ENCODE measurements at regions not wholly inside any gene's neighbourhood (a gene's known extent, or its start where the extent isn't known, plus 50 kb on each side); places are given as distances from the start of the nearest gene placed in this dataset.

- H3K4me3 ChIP-seq (ENCODE audit: low read length), result no peak overlapping the region
- H3K9me3 ChIP-seq (ENCODE audit: control insufficient read depth, insufficient read depth, low read length), result no peaks in the 10 kb centered on the region; the same call in 1 of the 2 replicates
- no peaks in the 10 kb centered on the region for H3K27me3 ChIP-seq (ENCODE audit: control insufficient read depth, insufficient read depth, low read length)
- WGBS (ENCODE audit: insufficient coverage, insufficient read length), result no CpG with 5 or more reads among the region's 3 CpGs
- H3K4me1 ChIP-seq (ENCODE audit: control insufficient read depth, insufficient read depth, low read length), result 0 out of 2 replicates have a peak, but pooled peaks cover 2% of the 10 kb centered on the region
- no peak for DNase-seq (ENCODE audit: low read depth, low spot score)
- no peak overlapping the region for H3K27ac ChIP-seq (ENCODE audit: low read length)
- no peaks in the 10 kb centered on the region for H3K36me3 ChIP-seq (ENCODE audit: control insufficient read depth, insufficient read depth, low read length)
These were observed 781.4 kb downstream of the PCDH18 start for GRCh38 chr4:136750897-136751296.

GRCh38 chr4:136749989-136750388 is 782.3 kb downstream of the PCDH18 start:
- Histone ChIP-seq H3K27me3 (ENCODE audit: control insufficient read depth, insufficient read depth, low read length) (no peaks in the 10 kb centered on the region), H3K9me3 (ENCODE audit: control insufficient read depth, insufficient read depth, low read length) (no peaks in the 10 kb centered on the region; the same call in 1 of the 2 replicates), H3K4me1 (ENCODE audit: control insufficient read depth, insufficient read depth, low read length) (0 out of 2 replicates have a peak, but pooled peaks cover 2% of the 10 kb centered on the region), H3K27ac (ENCODE audit: low read length) (no peak overlapping the region), H3K36me3 (ENCODE audit: control insufficient read depth, insufficient read depth, low read length) (no peaks in the 10 kb centered on the region), H3K4me3 (ENCODE audit: low read length) (no peak overlapping the region)
- DNase-seq (ENCODE audit: low read depth, low spot score), result no peak
- WGBS (ENCODE audit: insufficient coverage, insufficient read length), result no CpG with 5 or more reads among the region's 2 CpGs

DNA sequence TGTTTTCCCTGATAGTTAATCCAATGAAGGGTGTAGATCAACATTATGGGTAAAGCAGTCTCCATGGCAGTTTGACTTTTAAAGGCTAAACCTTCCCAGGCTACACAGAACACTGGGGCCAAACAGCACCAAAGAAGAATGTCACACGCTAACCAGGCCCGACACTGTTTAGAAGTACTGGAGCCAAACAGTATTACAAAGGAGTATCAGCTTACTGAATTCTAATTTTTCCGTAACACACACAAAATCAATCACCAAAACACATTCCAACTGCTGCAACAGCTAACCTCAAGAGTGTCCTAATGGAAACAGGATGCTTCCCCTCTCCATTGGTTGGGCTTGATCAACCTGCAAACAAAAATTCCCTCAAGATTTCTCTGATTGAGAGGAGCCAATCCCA is 783.5 kb downstream of the PCDH18 start:
- no peak for DNase-seq (ENCODE audit: low read depth, low spot score)
- no peak overlapping the region for H3K27ac ChIP-seq (ENCODE audit: low read length)
- no peaks in the 10 kb centered on the region for H3K36me3 ChIP-seq (ENCODE audit: control insufficient read depth, insufficient read depth, low read length)
- H3K4me3 ChIP-seq (ENCODE audit: low read length), result no peak overlapping the region
- no CpG with 5 or more reads among the region's 3 CpGs for WGBS (ENCODE audit: insufficient coverage, insufficient read length)
- H3K4me1 ChIP-seq (ENCODE audit: control insufficient read depth, insufficient read depth, low read length), result 0 out of 2 replicates have a peak, but pooled peaks cover 2% of the 10 kb centered on the region
- H3K9me3 ChIP-seq (ENCODE audit: control insufficient read depth, insufficient read depth, low read length), result no peaks in the 10 kb centered on the region; the same call in 1 of the 2 replicates
- H3K27me3 ChIP-seq (ENCODE audit: control insufficient read depth, insufficient read depth, low read length), result no peaks in the 10 kb centered on the region

- no CpG with 5 or more reads among the region's 1 CpG for WGBS (ENCODE audit: insufficient coverage, insufficient read length)
- H3K4me3 ChIP-seq (ENCODE audit: low read length), result no peak overlapping the region
- no peak for DNase-seq (ENCODE audit: low read depth, low spot score)
- no peaks in the 10 kb centered on the region for H3K36me3 ChIP-seq (ENCODE audit: control insufficient read depth, insufficient read depth, low read length)
- H3K27ac ChIP-seq (ENCODE audit: low read length), result no peak overlapping the region
- H3K27me3 ChIP-seq (ENCODE audit: control insufficient read depth, insufficient read depth, low read length), result no peaks in the 10 kb centered on the region
- H3K9me3 ChIP-seq (ENCODE audit: control insufficient read depth, insufficient read depth, low read length), result no peaks in the 10 kb centered on the region; the same call in 1 of the 2 replicates
- 0 out of 2 replicates have a peak, but pooled peaks cover 2% of the 10 kb centered on the region for H3K4me1 ChIP-seq (ENCODE audit: control insufficient read depth, insufficient read depth, low read length)
These were observed 784.1 kb downstream of the PCDH18 start for GRCh38 chr4:136748165-136748564.

GRCh38 chr4:136743238-136743637 is 789.1 kb downstream of the PCDH18 start:
- no peaks in the 10 kb centered on the region for H3K27me3 ChIP-seq (ENCODE audit: control insufficient read depth, insufficient read depth, low read length)
- DNase-seq (ENCODE audit: low read depth, low spot score), result no peak
- no peaks in the 10 kb centered on the region; the same call in 1 of the 2 replicates for H3K9me3 ChIP-seq (ENCODE audit: control insufficient read depth, insufficient read depth, low read length)
- no peak overlapping the region for H3K4me3 ChIP-seq (ENCODE audit: low read length)
- H3K36me3 ChIP-seq (ENCODE audit: control insufficient read depth, insufficient read depth, low read length), result no peaks in the 10 kb centered on the region
- whole genome bisulfite sequencing (ENCODE audit: insufficient coverage, insufficient read length), result no CpG with 5 or more reads among the region's 1 CpG
- H3K27ac ChIP-seq (ENCODE audit: low read length), result no peak overlapping the region
- no peaks in the 10 kb centered on the region for H3K4me1 ChIP-seq (ENCODE audit: control insufficient read depth, insufficient read depth, low read length)

GRCh38 chr4:136742333-136742732 is 790.0 kb downstream of the PCDH18 start:
- no CpG with 5 or more reads among the region's 3 CpGs for WGBS (ENCODE audit: insufficient coverage, insufficient read length)
- Histone ChIP-seq H3K4me1 (ENCODE audit: control insufficient read depth, insufficient read depth, low read length) (no peaks in the 10 kb centered on the region), H3K36me3 (ENCODE audit: control insufficient read depth, insufficient read depth, low read length) (no peaks in the 10 kb centered on the region), H3K27me3 (ENCODE audit: control insufficient read depth, insufficient read depth, low read length) (no peaks in the 10 kb centered on the region), H3K4me3 (ENCODE audit: low read length) (no peak overlapping the region), H3K27ac (ENCODE audit: low read length) (no peak overlapping the region), H3K9me3 (ENCODE audit: control insufficient read depth, insufficient read depth, low read length) (no peaks in the 10 kb centered on the region; the same call in 1 of the 2 replicates)
- DNase-seq (ENCODE audit: low read depth, low spot score), result no peak

GRCh38 chr4:136741468-136741867 is 790.8 kb downstream of the PCDH18 start:
- Histone ChIP-seq H3K27me3 (ENCODE audit: control insufficient read depth, insufficient read depth, low read length) (no peaks in the 10 kb centered on the region), H3K9me3 (ENCODE audit: control insufficient read depth, insufficient read depth, low read length) (no peaks in the 10 kb centered on the region; the same call in 1 of the 2 replicates), H3K36me3 (ENCODE audit: control insufficient read depth, insufficient read depth, low read length) (no peaks in the 10 kb centered on the region), H3K4me1 (ENCODE audit: control insufficient read depth, insufficient read depth, low read length) (no peaks in the 10 kb centered on the region), H3K4me3 (ENCODE audit: low read length) (no peak overlapping the region), H3K27ac (ENCODE audit: low read length) (no peak overlapping the region)
- DNase-seq (ENCODE audit: low read depth, low spot score), result no peak
- no CpG with 5 or more reads among the region's 2 CpGs for WGBS (ENCODE audit: insufficient coverage, insufficient read length)

DNA sequence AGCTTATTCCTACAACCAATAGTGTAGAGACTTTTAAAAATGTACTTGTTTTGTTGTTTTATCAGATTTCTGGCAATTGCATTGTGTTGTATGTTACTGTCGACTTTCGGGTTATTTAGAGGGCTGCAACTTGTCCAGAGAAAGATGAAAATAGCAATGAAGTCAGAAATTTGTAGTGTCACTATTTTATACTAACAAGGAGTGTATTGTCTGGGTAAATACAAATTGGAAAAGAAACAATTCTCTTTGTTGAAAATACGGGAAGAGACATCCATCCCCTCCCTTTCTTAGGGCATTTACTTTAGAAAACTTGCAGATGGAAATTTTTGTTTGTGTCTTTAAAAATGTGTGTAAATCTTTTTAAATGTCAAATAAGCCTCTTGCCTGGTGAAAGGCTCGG is 792.0 kb downstream of the PCDH18 start:
- Histone ChIP-seq H3K4me3 (ENCODE audit: low read length) (no peak overlapping the region), H3K27ac (ENCODE audit: low read length) (no peak overlapping the region), H3K4me1 (ENCODE audit: control insufficient read depth, insufficient read depth, low read length) (no peaks in the 10 kb centered on the region), H3K9me3 (ENCODE audit: control insufficient read depth, insufficient read depth, low read length) (no peaks in the 10 kb centered on the region; the same call in 1 of the 2 replicates), H3K36me3 (ENCODE audit: control insufficient read depth, insufficient read depth, low read length) (no peaks in the 10 kb centered on the region), H3K27me3 (ENCODE audit: control insufficient read depth, insufficient read depth, low read length) (no peaks in the 10 kb centered on the region)
- WGBS (ENCODE audit: insufficient coverage, insufficient read length), result no CpG with 5 or more reads among the region's 4 CpGs
- DNase-seq (ENCODE audit: low read depth, low spot score), result no peak

- H3K27me3 ChIP-seq (ENCODE audit: control insufficient read depth, insufficient read depth, low read length), result no peaks in the 10 kb centered on the region
- H3K4me1 ChIP-seq (ENCODE audit: control insufficient read depth, insufficient read depth, low read length), result no peaks in the 10 kb centered on the region
- H3K9me3 ChIP-seq (ENCODE audit: control insufficient read depth, insufficient read depth, low read length), result no peaks in the 10 kb centered on the region
- H3K36me3 ChIP-seq (ENCODE audit: control insufficient read depth, insufficient read depth, low read length), result no peaks in the 10 kb centered on the region
- H3K4me3 ChIP-seq (ENCODE audit: low read length), result no peak overlapping the region
- no peak overlapping the region for H3K27ac ChIP-seq (ENCODE audit: low read length)
- DNase-seq (ENCODE audit: low read depth, low spot score), result no peak
These were observed 795.2 kb downstream of the PCDH18 start for GRCh38 chr4:136737066-136737465.

DNA sequence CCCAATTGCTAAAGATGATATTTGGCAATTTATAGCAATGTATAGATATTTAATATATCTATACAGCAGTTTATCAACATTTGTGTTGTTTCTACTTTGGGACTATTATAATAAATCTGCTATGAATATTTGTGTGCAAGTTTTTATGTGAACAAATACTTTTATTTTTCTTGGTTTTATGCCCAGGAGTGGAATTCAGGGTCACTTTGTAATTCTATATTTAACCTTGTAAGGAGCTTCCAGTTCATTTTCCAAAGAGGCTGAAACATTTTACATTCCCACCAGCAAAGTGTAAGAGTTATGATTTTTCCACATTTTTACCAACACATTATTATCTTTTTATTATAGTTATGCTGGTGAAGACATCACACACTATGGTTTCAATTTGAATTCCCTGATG is 801.3 kb downstream of the PCDH18 start:
- no peaks in the 10 kb centered on the region for H3K9me3 ChIP-seq (ENCODE audit: control insufficient read depth, insufficient read depth, low read length)
- no peaks in the 10 kb centered on the region for H3K4me1 ChIP-seq (ENCODE audit: control insufficient read depth, insufficient read depth, low read length)
- no peaks in the 10 kb centered on the region for H3K27me3 ChIP-seq (ENCODE audit: control insufficient read depth, insufficient read depth, low read length)
- H3K27ac ChIP-seq (ENCODE audit: low read length), result no peak overlapping the region
- no peaks in the 10 kb centered on the region for H3K36me3 ChIP-seq (ENCODE audit: control insufficient read depth, insufficient read depth, low read length)
- no peak for DNase-seq (ENCODE audit: low read depth, low spot score)
- H3K4me3 ChIP-seq (ENCODE audit: low read length), result no peak overlapping the region

- no CpG with 5 or more reads among the region's 4 CpGs for WGBS (ENCODE audit: insufficient coverage, insufficient read length)
- H3K27me3 ChIP-seq (ENCODE audit: control insufficient read depth, insufficient read depth, low read length), result no peaks in the 10 kb centered on the region
- no peak for DNase-seq (ENCODE audit: low read depth, low spot score)
- no peaks in the 10 kb centered on the region for H3K9me3 ChIP-seq (ENCODE audit: control insufficient read depth, insufficient read depth, low read length)
- H3K27ac ChIP-seq (ENCODE audit: low read length), result no peak overlapping the region
- H3K4me3 ChIP-seq (ENCODE audit: low read length), result no peak overlapping the region
- H3K36me3 ChIP-seq (ENCODE audit: control insufficient read depth, insufficient read depth, low read length), result no peaks in the 10 kb centered on the region
- no peaks in the 10 kb centered on the region for H3K4me1 ChIP-seq (ENCODE audit: control insufficient read depth, insufficient read depth, low read length)
These were observed 806.8 kb downstream of the PCDH18 start for GRCh38 chr4:136725286-136726081.

Measured in iPS DF 6.9 (cell line).